HG03159 (cell line): ENCODE measurements at regions not wholly inside any gene's neighbourhood (a gene's known extent, or its start where the extent isn't known, plus 50 kb on each side); places are given as distances from the start of the nearest gene placed in this dataset.

Experiments used
- ATAC-seq: cut with Tn5 transposase; IDR thresholded peaks from one replicate; pipeline ENCODE4 v1.9.1; 2021; ENCODE audit warnings: mild to moderate bottlenecking, moderate library complexity; ENCODE audit not compliant: unreplicated experiment

DNA sequence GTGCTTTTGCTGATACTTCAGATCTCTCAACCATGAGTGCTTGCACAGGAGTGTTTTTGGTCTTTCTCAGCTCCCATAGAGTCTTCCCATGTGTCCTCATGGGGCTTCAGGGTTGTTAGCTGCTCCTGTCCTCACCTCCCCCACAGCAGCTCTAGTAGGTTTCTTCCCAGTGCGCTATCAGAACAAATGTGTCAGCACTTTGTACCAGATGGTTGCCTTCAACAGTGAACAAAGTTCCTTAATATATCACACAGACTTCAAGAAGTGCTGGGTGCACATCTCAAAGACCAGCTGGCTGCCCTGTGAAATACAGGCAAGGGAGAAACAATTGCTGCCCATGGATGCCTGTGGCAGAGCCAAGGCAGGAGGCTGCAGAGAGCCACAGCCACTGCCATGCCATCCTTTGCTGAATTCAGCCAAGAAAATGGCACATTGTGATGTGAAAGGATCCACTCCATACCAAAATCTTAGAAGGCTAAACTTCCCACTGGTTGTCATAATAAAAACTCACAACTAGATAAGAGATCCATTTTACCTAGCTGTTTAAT lies 471.3 kb downstream of the C6orf118 start:
- no peak for ATAC-seq

DNA sequence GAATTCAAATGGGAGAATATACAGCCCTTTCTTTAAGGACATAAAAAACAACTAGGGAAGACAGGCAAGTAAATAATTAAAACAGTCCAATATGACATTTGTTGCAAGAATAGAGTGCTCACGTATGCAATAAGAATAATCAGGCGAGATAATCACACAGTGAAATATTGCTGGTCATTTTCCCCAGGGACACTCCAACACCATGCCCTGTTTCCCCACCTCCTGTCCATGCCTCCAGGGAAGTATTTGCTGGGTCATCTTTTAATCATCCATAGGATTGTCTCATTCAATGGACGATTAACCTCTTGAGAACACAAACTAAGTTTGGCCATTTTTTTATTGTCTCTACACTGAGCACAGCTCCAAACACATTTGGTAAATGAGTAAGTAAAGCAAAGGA lies 472.9 kb downstream of the C6orf118 start:
- no peak for ATAC-seq

DNA sequence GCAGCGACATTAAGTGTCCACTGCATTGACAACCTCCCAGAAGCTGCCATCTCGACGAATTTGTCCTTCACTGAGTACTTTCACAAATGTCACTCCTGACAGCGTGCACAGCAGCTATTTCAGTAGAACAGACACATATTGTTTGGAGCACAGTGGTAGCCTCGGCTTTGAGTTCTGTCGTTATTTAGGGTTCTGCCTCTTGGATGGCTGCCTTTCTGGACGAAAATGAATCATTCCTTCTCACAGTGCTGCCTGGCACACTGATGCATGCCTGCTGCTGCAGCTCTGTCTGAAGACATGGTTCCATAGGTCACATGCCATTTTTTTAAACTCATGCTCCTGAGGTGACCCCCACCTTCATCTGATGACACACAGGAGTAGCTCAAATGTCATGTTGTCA lies 477.0 kb downstream of the C6orf118 start:
- ATAC-seq, result no peak

DNA sequence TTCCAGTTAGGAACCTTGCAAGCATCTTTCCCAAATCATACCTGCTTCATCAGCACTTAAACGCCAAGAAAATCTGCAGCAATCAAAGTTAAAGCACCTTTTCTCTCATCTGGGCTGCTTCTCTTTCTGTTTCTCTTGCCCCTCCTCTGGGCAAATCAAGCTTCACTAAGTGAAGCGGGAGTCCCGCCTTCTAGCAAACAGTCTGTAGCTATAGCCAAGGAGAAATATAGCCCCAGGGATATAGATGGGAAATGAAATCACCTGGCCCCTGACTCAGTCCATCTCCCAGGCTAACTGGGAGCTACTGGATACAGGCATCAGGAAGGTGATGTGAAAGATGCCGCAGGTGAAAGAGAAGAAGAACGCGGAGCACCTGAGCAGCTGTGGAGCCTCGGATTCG lies 481.9 kb downstream of the C6orf118 start:
- no peak for ATAC-seq

DNA sequence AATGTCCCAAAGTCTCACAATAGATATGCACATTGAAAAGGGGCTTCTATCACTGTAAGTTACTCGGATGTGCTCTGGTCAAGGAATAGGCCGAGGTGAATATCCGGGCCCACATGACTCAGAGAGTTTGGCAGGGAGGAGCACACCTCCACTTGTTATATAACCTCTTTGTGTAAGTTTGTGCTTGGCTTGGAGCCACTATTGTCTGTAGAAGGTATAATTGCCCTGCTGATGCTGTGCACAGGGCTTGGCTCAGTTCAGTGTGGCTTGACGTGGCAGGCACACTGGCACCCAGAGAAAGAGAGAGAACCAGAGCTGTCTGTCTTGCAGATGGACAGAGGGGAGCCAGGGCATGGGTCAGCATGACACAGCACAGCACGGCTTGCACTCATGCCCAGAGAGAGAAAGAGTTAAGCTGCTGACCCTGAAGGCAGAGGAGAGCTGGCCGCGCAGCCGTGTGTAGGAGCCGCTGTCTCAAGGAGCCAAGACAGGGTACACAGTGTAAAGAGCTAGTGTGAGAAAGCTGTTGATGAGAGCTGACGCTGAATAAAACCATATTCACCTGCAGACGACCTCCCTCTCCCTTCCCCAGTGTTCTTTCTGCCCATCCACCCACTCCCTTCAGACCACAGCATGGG lies 482.5 kb downstream of the C6orf118 start:
- ATAC-seq, result no peak

DNA sequence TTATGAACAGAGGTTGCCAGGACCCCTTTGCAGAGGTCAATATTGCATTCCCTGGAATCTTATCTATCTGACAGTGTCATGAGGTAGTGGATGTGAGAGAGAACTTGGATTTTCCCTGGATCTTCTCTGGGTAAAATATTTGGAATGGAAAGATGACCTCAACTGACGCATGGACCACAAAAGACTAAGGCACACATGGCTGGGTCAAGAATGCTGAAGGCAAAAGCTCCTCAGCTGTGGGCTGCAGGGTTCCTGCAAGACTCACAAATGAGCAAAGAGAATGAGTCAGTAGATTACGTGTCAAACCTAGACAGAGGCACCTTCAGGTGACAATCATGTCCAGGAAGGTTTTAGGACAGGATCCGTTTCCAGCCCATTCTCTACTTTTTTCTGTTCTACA lies 484.0 kb downstream of the C6orf118 start:
- ATAC-seq, result no peak

DNA sequence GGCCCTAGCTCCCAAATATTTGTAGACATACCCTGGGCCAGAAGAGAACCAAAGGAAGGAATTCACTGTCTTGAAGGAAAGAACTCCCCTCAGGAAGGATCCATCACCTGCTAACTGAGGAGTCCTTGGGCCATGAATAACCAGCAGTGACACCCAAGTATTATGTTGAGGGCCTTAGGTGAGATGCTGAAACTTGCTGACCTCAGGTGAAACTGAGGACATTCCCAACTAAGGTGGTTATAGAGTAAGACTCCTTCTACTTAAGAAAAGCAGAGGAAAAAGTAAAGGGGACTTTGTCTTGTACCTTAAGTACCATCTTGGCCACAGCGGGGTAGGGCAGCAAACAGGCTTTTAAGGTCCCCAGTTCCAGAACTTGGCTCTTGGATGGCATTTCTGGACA lies 491.7 kb downstream of the C6orf118 start:
- no peak for ATAC-seq

DNA sequence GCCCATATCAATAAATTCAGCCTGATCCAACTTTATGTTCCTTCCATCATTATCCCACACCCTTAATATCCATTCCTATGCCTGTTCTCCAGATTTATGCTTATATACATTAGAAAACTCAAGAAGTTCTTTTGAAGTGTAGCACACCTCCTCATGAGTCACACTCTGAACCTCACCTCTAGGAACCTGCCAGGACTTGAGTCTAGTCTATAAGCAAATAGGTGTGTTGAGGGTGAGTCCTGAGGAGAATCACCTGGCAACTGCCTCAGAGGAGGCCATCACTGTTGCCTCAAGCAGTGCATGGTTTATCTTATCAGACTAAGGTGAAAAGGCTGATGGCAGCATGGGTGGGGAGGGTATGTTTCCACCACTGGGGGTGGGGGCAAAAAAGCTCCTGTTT lies 496.7 kb downstream of the C6orf118 start:
- no peak for ATAC-seq

DNA sequence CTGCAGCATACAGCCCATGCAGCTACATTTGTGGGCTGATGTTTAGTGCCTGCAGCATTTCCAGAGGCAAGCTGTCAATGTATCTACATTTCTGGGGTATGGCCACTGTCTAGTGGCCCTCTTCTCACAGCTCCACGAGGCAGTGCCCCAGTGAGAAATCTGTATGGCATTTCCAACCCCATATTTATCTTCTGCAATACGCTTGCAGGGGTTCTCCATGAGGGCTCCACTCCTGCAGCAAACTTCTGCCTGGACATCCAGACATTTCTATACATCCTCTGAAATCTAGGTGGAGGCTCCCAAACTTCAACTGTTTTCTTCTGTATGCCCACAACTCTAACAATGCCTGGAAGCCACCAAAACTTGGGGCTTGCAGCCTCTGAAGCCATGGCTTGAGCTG lies 502.3 kb downstream of the C6orf118 start:
- no peak for ATAC-seq

DNA sequence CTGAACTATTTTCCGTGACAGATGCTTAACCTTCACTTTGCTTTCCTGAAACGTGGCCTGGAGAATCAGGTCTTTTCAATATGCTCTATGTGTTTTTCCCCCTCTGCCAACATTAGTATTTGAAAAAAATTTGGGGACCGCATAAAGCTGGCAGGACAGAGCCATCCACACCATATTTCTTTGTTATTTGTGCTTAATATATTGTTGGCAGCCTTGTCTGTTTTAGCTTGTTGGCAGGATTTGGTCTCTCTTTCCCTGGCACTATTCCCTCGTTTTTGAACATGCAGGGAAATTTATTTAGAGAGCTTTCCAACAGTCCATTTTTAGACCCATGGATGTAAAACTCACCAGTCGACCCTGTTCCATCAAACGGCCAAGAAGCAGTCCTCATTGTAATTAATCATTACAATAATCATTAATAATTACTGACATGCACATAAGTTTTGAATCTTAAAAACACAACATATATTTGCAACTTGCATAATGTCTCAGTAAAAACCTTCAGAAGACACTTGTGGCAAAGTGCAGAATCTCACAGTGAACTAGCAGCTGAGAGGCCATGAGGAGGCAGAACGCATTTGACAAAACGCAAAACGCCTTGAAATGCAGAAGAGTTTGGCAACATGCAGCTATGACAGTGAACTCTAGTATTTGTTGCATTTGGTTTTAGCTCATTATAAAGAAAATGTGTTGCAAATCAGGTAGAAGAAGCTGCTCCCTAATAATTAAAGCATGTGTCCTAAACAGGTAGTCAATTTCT lies 514.2 kb downstream of the C6orf118 start:
- no peak for ATAC-seq

DNA sequence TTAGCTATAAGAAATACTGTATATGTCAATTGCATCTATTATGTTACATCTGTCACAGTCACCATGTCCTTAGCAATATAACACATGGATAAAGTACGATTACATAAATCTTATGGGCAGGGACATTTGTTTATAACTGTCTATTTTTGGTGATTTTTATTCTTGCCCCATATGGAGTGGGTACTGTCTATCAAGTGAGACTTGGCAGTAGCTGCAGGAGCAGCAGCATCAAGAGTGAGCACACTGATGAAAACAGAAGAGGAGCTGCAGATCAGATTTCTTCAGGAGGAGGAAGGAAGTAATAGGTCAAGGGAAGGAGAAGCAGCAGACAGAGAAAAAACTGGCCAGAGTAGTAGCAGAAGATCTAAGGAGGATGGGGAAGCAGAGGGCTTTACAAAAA lies 516.7 kb downstream of the C6orf118 start:
- ATAC-seq, result no peak

DNA sequence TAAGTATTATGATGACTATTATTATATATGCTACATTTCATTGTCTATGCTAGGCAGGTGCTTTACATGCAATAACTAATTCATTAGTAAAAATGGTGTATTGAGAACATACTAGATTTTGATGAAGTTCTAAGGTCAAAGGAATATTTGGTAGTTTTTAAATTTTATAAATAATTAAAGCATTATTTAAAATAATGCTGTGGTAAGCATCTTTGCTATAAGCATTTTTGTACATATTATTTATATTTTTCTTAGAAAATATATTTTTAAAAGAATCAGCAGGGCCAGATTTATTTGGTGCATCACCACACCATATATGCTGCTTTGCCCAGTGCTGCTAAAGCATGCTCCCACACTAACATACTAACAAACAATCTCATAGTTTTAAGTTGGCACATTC lies 517.9 kb downstream of the C6orf118 start:
- ATAC-seq, result no peak

DNA sequence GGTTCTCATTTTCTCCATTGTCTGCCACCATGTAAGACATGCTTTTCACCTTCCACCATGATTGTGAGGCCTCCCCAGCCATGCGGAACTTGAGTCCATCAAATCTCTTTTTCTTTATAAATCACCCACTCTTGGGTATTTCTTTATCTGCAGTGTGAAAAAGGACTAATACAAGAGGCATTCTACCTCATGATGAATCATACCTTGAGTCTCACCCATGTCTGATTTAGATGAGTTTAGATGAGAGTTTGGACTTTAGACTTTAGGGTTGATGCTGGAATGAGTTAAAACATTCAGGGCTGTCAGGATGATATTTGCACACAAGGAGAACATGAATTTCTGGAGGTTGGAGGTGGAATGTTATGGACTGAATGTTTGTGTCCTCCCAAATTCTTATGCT lies 545.6 kb downstream of the C6orf118 start:
- no peak for ATAC-seq

DNA sequence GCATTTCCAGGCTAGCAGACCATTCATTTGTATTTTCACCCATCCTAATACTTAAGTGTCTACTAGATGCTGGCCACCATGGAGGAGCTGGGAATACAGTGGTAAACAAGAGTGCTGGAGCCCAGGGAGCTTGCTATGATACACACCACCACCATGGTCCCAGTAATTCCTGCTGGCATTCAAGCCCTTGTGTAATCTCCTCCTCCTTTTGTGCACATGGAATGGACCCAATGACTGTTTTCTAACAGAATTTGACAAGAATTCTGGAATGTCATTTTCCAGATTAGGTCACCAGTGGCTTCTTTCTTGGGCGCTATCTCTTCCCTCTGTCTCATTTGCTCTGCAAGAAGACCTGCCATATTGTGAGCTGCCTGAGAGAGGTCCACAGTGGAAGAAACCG lies 552.0 kb downstream of the C6orf118 start:
- no peak for ATAC-seq

DNA sequence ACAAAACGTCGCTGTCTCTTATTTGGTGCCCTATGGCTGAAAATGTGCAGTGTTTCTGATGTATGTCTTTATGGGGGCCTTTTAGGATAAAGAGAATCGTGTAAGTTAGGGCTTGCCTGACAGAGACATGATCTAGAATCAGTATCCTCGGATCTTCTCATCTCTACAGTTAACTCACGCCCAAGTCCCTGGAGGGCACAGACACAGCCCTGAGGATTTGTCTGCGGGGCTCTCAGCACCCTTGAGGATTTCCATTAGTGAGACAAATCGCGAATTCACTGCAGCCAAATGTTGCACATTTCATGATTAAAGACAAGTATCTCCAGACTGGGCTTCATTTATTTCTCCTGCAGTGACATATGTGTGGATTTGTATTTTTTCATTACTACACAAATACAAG lies 552.7 kb downstream of the C6orf118 start:
- ATAC-seq, result no peak

DNA sequence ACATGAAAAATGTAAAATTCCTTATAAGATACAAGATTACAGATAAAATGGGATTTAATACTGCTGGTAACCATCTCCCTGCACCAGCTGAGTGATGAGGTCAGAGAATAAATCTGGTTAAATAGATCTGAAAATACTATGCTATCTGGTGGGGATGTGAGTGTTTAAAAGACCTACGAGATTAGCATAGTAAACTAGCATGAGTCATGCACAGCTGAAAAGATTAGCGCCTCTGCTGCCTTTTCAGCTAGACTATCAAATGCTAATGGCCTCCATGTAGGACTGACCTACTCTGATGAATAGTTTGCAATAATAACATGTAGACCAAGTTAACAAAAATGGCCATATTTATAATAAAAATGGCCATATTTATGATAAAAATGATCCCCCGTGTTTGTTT lies 553.3 kb downstream of the C6orf118 start:
- ATAC-seq, result no peak

DNA sequence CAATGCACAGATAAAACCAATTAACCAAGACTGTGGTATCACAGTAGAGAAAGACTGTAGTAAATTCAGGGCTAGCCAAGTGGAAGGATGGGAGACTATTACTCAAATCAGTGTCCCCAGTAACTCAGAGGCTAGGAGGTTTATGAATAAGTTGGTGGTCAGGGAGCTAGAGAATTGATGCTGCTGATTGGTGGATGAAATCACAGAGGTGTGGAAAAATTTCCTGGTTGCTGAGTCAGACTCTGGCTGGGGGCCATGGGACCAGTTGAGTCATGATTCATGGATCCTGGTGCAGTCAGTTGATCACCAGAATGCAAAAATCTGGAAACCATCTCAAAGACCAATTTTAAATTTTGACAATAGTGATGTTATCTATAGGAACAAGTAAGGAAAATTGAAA lies 555.9 kb downstream of the C6orf118 start:
- no peak for ATAC-seq

DNA sequence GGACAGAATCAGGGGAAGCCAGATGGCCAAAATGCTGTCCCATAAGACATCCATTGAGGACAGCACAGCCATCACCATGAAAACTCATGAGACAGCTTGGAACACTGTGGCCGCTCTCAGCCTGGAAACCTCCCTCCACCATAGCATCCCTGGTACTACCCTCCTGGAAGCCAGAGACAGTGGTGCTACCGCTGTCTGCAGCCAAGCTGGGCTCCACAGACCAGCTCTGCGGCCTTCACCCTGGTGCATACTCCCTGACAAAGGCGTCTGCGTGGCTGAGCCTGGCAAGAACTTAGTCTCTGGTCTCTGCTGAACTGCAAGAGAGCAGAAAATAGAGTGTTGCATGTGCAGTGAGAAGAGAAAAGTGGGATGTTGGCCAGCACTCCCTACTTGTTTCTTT lies 558.0 kb downstream of the C6orf118 start:
- no peak for ATAC-seq

DNA sequence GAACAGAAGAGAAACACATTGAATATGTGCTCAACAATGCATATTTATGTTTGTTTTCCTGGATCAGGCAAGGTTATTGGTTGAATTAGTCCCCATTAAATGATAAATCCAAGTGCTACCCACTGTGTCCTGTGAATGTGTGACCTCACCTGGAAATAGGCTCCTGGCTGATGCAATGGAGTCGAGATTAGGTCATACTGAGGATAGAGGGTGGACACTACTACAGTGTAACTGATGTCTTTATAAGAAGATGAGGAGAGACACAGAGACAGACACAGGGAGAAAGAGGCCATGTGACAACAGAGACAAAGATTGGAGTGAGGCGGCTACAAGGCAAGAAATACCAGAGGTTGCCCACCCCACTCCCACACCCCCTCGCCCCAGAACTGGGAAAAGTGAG lies 559.3 kb downstream of the C6orf118 start:
- no peak for ATAC-seq

DNA sequence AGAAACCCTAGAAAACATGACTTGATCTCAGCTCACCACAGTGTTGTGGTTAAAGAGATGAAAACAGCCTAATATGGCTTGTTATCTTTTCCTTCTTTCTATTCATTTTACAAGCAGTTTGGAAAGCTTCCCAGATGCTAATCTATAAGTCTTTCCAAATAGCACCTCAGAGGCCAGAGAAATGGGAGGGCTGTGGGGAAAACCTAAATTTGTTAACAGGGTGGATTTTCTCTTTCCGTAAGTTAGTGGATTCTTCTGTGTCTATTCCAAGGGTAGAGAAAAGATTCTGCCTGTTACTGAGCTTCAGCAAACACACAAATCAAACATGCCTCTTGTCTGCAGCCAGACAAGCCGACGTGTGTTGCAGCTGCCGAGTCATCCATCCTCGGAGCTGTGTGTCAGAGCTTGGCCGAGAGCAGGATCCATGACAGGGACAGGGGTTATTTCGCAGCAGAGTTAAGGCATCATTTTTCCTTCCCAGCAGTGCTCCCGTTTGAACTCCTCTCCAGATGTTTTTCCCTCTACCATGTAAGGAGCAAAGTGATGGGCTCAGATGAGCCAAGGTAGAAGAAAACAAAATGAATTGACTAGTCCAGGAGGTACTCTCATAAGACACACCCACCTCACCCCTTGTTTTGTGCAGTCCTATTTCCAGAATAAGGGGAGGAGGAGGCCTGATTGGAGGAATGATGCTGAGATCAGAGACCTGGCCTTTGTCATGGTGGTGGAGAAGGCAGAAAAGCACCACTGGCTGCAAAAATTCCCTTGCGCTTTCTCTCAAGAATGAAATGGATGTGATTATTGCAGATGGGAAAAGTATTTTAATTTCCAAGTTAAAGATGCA lies 560.0 kb downstream of the C6orf118 start:
- ATAC-seq, result no peak

DNA sequence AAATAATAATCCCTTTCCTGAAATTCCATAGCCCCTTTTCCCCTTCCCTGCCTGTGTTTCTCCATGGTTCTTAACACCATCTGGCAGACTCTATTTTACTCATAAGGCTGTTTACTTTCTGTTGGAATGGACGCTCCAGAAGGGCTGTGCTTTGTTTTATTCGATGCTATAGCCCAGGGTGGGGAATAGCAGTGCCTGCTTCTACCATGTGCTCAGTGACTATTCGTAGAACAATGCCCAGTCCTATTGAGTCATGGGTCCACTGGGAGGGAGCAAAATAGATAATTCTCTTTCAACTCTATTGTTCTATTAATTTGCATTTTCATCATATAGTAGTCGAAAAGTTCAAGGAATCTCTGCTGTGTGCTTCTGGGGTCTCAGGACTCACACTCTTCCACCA lies 565.1 kb downstream of the C6orf118 start:
- ATAC-seq, result no peak
